SHP77 (cell line): ENCODE measurements at regions not wholly inside any gene's neighbourhood (a gene's known extent, or its start where the extent isn't known, plus 50 kb on each side); places are given as distances from the start of the nearest gene placed in this dataset.
A peak's percentile ranks its signal among the peaks of the same experiment; 100 is the strongest.
"Not testable (repeated sequence)": the region's sequence is repeated elsewhere in the genome, so short reads cannot be mapped to it uniquely, and the experiment has no call there.

ENCODE experiments used
- DNase-seq, 2 experiments: peaks; one replicate each; lab custom pipeline; 2025; lab: John Stamatoyannopoulos, UW

- no peak for DNase-seq
Observed at GRCh38 chr12:78338054-78338785, 507.5 kb downstream of the NAV3 start.

GRCh38 chr12:78340406-78340805, 509.7 kb downstream of the NAV3 start:
- no peak for DNase-seq

GRCh38 chr12:78343657-78344056, 513.0 kb downstream of the NAV3 start:
- no peak for DNase-seq

- DNase-seq = no peak
Observed at GRCh38 chr12:78359520-78359919, 505.1 kb upstream of the SYT1 start.

- DNase-seq = no peak
Observed at GRCh38 chr12:78361683-78362082, 502.9 kb upstream of the SYT1 start.

- DNase-seq = no peak
Observed at GRCh38 chr12:78371284-78371683, 493.3 kb upstream of the SYT1 start.

- no peak for DNase-seq
Observed at GRCh38 chr12:78375461-78375860, 489.1 kb upstream of the SYT1 start.

GRCh38 chr12:78376257-78376656, 488.3 kb upstream of the SYT1 start:
- DNase-seq = no peak

- DNase-seq = not testable (repeated sequence)
Observed at GRCh38 chr12:78379065-78379464, 485.5 kb upstream of the SYT1 start.

GRCh38 chr12:78383414-78383813, 481.2 kb upstream of the SYT1 start:
- no peak for DNase-seq

GRCh38 chr12:78384541-78384940, 480.0 kb upstream of the SYT1 start:
- DNase-seq = no peak

GRCh38 chr12:78385541-78385940, 479.0 kb upstream of the SYT1 start:
- DNase-seq = no peak

GRCh38 chr12:78386871-78387270, 477.7 kb upstream of the SYT1 start:
- no peak for DNase-seq

GRCh38 chr12:78387721-78388120, 476.9 kb upstream of the SYT1 start:
- DNase-seq = no peak

- no peak for DNase-seq
Observed at GRCh38 chr12:78388461-78388860, 476.1 kb upstream of the SYT1 start.

- no peak for DNase-seq
Observed at GRCh38 chr12:78390920-78391319, 473.7 kb upstream of the SYT1 start.

GRCh38 chr12:78392918-78393317, 471.7 kb upstream of the SYT1 start:
- DNase-seq = no peak

GRCh38 chr12:78395961-78396360, 468.6 kb upstream of the SYT1 start:
- no peak for DNase-seq

- DNase-seq = no peak
Observed at GRCh38 chr12:78396538-78396937, 468.0 kb upstream of the SYT1 start.

- no peak for DNase-seq
Observed at GRCh38 chr12:78398750-78399149, 465.8 kb upstream of the SYT1 start.

GRCh38 chr12:78402366-78403134, 462.0 kb upstream of the SYT1 start:
- no peak for DNase-seq

- peak in 1 of 2 experiments; percentile 41 for DNase-seq
Observed at GRCh38 chr12:78403136-78403535, 461.4 kb upstream of the SYT1 start.

GRCh38 chr12:78403681-78404080, 460.9 kb upstream of the SYT1 start:
- no peak for DNase-seq

GRCh38 chr12:78406213-78406612, 458.4 kb upstream of the SYT1 start:
- DNase-seq = no peak
